Suprapubic skin (tissue), 4 donors: ENCODE measurements at regions not wholly inside any gene's neighbourhood (a gene's known extent, or its start where the extent isn't known, plus 50 kb on each side); places are given as distances from the start of the nearest gene placed in this dataset.

ENCODE experiments used
- DNase-seq, 2 donors: peaks; one replicate each; pipeline ENCODE4 v3.0.0-alpha.2; 2019; ENCODE audit warnings: low spot score in 2 of 2
- H3K27ac ChIP-seq: fragments of 200-600 bp; sonication (generic); one replicate; pipeline ENCODE4 v1.5.1; 2019
- H3K27me3 ChIP-seq: fragments of 200-600 bp; sonication (generic); one replicate; pipeline ENCODE4 v1.5.1; 2019
- H3K36me3 ChIP-seq: fragments of 200-600 bp; sonication (generic); one replicate; pipeline ENCODE4 v1.5.1; 2019
- H3K4me1 ChIP-seq: fragments of 200-600 bp; sonication (generic); one replicate; pipeline ENCODE4 v1.5.1; 2019
- H3K4me3 ChIP-seq: fragments of 200-600 bp; sonication (generic); one replicate; pipeline ENCODE4 v1.5.1; 2019; ENCODE audit warnings: mild to moderate bottlenecking
- H3K9me3 ChIP-seq: fragments of 200-600 bp; sonication (generic); one replicate; pipeline ENCODE4 v1.5.1; 2019
- CTCF ChIP-seq, 2 donors: fragments of 200-600 bp in 1 of 2; fragments of 450-650 bp in 1 of 2; sonication (generic) in 1 of 2; IDR thresholded peaks; one replicate each; pipeline ENCODE4 v1.5.1; 2016 to 2019; ENCODE audit warnings: antibody characterized with exemption in 2 of 2, mild to moderate bottlenecking in 1 of 2, moderate library complexity in 1 of 2
- EP300 ChIP-seq: sonication (generic); formaldehyde crosslinking; IDR thresholded peaks from one replicate; pipeline ENCODE4 v1.6.1; 2017; ENCODE audit warnings: antibody characterized with exemption
- POLR2A ChIP-seq, 2 donors: fragments of 450-650 bp; IDR thresholded peaks; one replicate each; pipeline ENCODE4 v1.6.1; 2017; ENCODE audit warnings: antibody characterized with exemption in 2 of 2, mild to moderate bottlenecking in 2 of 2, moderate library complexity in 2 of 2
- POLR2AphosphoS5 ChIP-seq, 3 donors: sonication (generic); formaldehyde crosslinking; IDR thresholded peaks; one replicate each; pipeline ENCODE4 v1.6.1; 2017; ENCODE audit warnings: antibody characterized with exemption in 3 of 3
- WGBS: methylation state at CpG from one replicate; pipeline ENCODE4 v1.1.5; 2018; 5-methylcytosine and 5-hydroxymethylcytosine counted together

GRCh38 chr12:25388183-25388582, 137.5 kb upstream of the KRAS start:
- TF ChIP-seq POLR2A (IDR thresholded peaks at IDR 0.05) (no peak), EP300 (no peak), POLR2AphosphoS5 (IDR thresholded peaks at IDR 0.05) (no peak), CTCF (IDR thresholded peaks at IDR 0.05) (no peak)
- no peaks in the 10 kb centered on the region for H3K27me3 ChIP-seq
- DNase-seq = no peak
- peaks cover 14% of the 10 kb centered on the region for H3K4me1 ChIP-seq
- H3K9me3 ChIP-seq = no peaks in the 10 kb centered on the region
- no peak overlapping the region for H3K27ac ChIP-seq
- no peak overlapping the region for H3K4me3 ChIP-seq
- no peaks in the 10 kb centered on the region for H3K36me3 ChIP-seq
- WGBS = 68% methylated on average over 5 of the region's 5 CpGs

- H3K4me3 ChIP-seq = no peak overlapping the region
- no peak for DNase-seq
- H3K4me1 ChIP-seq = peaks cover 14% of the 10 kb centered on the region
- H3K36me3 ChIP-seq = no peaks in the 10 kb centered on the region
- no peak for TF ChIP-seq POLR2A (IDR thresholded peaks at IDR 0.05)
- no peak for TF ChIP-seq POLR2AphosphoS5 (IDR thresholded peaks at IDR 0.05)
- TF ChIP-seq CTCF (IDR thresholded peaks at IDR 0.05) = no peak
- TF ChIP-seq EP300 = no peak
- 79% methylated on average over 3 of the region's 3 CpGs for WGBS
- H3K27ac ChIP-seq = no peak overlapping the region
- no peaks in the 10 kb centered on the region for H3K9me3 ChIP-seq
- no peaks in the 10 kb centered on the region for H3K27me3 ChIP-seq
Measured at GRCh38 chr12:25387732-25388050, 137.0 kb upstream of the KRAS start.

GRCh38 chr12:25386831-25387731, 136.4 kb upstream of the KRAS start:
- DNase-seq = peak; percentile 87 to 90

DNA sequence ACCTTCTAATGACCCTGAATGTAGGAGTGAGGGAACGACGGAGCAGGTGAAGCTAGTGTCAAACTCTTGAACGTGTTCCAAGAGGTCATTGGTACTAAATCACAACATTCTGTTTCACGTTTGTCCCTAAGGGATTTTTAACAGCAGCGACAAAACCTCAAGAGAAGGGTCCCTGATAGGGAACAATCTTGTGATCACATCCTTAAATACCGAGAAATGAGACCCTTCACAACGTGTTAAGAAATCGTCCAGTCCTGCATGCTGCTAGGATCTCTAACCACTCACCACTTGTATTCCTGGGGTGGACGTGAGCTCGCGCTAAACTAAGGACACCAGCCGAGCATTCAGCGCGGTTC, 134.1 kb upstream of the KRAS start:
- H3K9me3 ChIP-seq = no peaks in the 10 kb centered on the region
- no peak for DNase-seq
- H3K27ac ChIP-seq = peak overlapping the region; percentile 99
- no peak for TF ChIP-seq POLR2AphosphoS5 (IDR thresholded peaks at IDR 0.05)
- no peak for TF ChIP-seq EP300
- no peak for TF ChIP-seq POLR2A (IDR thresholded peaks at IDR 0.05)
- TF ChIP-seq CTCF (IDR thresholded peaks at IDR 0.05) = no peak
- H3K4me1 ChIP-seq = peaks cover 18% of the 10 kb centered on the region
- H3K36me3 ChIP-seq = no peaks in the 10 kb centered on the region
- no peaks in the 10 kb centered on the region for H3K27me3 ChIP-seq
- H3K4me3 ChIP-seq = peak overlapping the region; percentile 70
- 21% methylated on average over 14 of the region's 14 CpGs for WGBS

More at GRCh38 chr12:25386831-25387731, 136.4 kb upstream of the KRAS start:
- Histone ChIP-seq H3K27me3 (no peaks in the 10 kb centered on the region), H3K4me1 (peaks cover 18% of the 10 kb centered on the region), H3K27ac (peak overlapping the region; percentile 99), H3K36me3 (no peaks in the 10 kb centered on the region), H3K9me3 (no peaks in the 10 kb centered on the region), H3K4me3 (peak overlapping the region; percentile 70)
- 1% methylated on average over 22 of the region's 22 CpGs for WGBS
- no peak for TF ChIP-seq EP300
- TF ChIP-seq CTCF (IDR thresholded peaks at IDR 0.05) = peak; percentile 62 to 78
- no peak for TF ChIP-seq POLR2A (IDR thresholded peaks at IDR 0.05)
- no peak for TF ChIP-seq POLR2AphosphoS5 (IDR thresholded peaks at IDR 0.05)

- WGBS = 89% methylated on average over 18 of the region's 18 CpGs
- Histone ChIP-seq H3K36me3 (no peaks in the 10 kb centered on the region), H3K27me3 (no peaks in the 10 kb centered on the region), H3K4me1 (peaks cover 18% of the 10 kb centered on the region), H3K27ac (peak overlapping the region; percentile 99), H3K9me3 (no peaks in the 10 kb centered on the region), H3K4me3 (peak overlapping the region; percentile 70)
- no peak for DNase-seq
- no peak for TF ChIP-seq POLR2AphosphoS5 (IDR thresholded peaks at IDR 0.05)
- no peak for TF ChIP-seq CTCF (IDR thresholded peaks at IDR 0.05)
- no peak for TF ChIP-seq EP300
- no peak for TF ChIP-seq POLR2A (IDR thresholded peaks at IDR 0.05)
Measured at GRCh38 chr12:25384038-25384892, 133.5 kb upstream of the KRAS start.
